ENCODE measurements at regions not wholly inside any gene's neighbourhood (a gene's known extent, or its start where the extent isn't known, plus 50 kb on each side); places are given as distances from the start of the nearest gene placed in this dataset.

DNA sequence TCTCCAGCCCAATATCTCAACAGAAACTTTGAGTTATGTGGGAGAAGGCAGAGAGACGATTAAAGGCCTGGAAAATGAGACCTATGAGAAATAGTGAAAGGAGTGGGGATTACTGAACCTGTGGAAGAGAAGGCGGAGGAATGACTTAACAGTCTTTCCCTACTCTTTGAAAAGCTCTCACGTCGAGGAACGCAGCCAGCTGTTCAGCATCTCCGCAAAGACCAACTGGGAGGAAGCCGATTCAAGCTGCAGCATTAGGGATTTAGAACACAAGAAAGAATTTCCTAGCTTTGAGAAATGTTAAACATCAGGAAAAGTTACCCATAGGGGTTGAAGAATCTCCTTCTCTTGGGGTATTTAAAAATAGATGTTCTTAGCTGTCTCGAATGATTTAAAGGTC lies 233.2 kb upstream of the PARD3B start:
- DNase-seq (ENCODE audit: low read depth in 4 of 4, low spot score in 3 of 4): no peak

DNA sequence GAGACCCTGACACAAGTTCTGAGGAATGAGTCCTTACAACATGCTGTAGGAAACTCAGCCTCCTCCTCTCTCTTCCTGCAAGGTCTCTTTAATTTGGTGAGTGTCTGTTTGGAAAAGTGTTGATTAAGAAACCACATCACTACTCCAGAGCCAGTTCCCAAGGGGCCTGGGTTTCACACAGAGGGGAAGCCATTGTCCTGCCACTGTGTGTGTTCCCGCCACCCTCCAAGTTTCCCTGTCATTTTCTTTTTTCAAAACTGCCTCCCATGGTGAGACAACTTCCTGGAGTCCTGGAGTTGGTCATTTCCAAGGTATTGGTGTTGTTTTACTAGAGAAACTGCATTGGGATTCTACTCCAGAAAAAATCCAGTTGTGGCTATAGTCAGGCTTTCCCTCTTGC lies 232.0 kb upstream of the PARD3B start:
- DNase-seq (ENCODE audit: low read depth in 4 of 4, low spot score in 3 of 4): no peak

DNA sequence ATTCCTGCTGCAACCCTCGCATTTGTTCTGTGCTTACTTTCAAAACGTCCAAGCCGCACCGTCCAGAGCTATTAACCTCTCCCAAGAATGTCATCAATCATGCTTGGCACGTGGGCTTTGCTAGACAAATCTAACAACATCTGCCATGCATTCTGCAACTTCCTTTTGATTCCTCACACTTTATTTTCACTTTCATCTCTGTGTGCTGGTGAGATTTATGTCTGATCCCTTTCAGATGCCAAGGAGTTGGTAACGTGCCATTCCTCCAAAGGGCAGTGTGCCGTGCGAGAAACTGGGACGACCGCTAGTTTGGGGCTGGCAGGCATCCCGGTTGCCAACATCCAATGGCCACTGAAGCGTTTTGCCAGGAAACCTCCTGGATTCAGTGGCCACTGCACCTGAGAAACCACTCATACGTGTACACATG lies 230.0 kb upstream of the PARD3B start:
- peak in 2 of 4 donors; percentile 32 to 48 for DNase-seq (ENCODE audit: low read depth in 4 of 4, low spot score in 3 of 4)

DNA sequence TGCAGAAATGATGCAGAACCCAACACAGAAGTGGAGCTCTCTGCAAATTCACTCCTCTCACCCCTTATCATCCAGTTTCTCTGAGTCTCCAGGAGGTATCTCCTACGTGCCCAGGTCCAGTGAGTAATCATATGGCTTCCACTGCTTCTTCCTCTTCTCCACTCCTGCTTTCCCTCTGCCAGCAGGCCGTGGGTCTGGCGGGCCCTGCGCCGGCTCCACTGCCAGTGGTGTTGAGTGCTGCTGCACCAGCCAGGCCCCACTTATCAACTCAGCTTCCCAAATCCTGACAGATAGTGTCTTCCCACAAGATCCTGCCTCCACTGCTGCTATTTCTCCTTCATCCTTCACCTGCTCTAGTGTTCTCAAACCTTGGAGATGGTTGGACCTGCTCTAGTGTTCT lies 227.6 kb upstream of the PARD3B start:
- DNase-seq (ENCODE audit: low read depth in 4 of 4, low spot score in 3 of 4): no peak

DNA sequence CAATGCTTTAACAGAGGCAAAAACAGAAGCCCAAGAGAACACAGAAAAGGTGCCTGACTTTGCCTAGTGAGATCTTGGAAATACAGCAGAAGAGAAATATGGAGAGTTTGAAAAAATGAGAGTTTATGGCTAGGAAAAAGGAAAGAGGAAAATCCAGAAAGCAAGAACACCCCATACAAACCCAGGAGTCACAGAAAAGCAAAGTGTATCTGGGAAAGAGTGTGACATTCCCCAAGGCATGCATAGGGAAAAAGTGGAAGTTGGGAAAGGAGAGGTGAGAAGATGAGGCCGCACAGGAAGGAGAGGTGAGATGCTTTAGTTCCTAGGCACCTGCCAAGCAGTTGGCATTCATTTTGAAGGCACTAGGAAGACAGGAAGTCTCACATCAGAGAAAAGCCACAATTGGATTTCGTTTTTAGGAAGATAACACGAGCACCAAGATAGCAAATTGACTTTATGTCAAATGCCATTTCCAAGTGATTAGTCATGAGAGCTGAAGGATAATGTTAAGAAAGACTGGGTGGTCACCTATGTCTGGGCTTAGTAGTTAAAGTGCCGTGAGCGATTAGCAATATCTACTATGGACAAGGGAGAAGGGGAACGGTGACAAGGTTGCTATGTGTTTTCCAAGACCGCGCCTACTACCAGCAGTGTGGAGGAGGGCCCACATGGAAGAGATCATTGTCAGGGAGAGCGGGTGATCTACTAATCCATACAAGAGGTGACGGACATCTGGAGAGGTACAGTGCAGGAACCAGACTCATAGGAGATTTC lies 224.1 kb upstream of the PARD3B start:
- DNase-seq (ENCODE audit: low read depth in 4 of 4, low spot score in 3 of 4): no peak

DNA sequence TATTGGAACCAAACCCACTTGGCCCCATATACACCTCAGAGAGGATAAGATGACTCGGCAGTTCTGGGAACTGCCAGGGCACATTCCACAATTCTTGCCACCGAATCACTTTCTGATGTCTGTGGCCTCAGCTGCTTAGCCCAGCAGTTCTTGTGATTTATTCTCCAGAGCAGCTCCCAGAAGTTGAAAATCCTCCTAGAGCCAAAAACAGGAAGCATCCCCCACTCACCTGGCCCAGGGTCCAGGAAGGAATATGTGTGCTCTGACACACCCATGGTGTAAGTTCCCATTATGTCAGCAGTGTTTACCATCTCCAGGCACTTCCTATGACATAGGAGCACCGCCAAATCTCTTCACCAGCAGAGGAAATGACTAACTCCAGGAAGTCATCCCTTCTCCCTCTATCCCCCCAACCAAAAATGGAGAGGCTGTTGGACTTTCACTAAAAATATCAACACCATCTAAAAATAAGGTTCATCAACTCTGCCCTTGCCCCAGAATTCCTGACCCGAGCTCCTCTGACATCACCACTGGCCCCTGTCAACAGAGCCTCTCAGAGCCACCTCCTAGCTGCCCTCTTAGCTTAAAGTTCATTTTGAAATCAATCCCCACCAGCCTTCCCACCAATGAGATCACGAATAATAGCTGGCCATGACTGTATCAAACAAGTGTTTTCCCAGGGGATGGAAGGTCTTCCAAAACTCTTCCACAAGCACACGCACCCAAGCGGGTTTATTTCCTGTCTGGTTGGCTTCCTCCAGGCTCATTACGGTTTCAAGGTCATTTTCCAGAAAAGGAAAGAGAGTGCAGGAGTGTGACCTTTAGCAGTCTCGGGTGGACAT lies 223.1 kb upstream of the PARD3B start:
- no peak for DNase-seq (ENCODE audit: low read depth in 4 of 4, low spot score in 3 of 4)

DNA sequence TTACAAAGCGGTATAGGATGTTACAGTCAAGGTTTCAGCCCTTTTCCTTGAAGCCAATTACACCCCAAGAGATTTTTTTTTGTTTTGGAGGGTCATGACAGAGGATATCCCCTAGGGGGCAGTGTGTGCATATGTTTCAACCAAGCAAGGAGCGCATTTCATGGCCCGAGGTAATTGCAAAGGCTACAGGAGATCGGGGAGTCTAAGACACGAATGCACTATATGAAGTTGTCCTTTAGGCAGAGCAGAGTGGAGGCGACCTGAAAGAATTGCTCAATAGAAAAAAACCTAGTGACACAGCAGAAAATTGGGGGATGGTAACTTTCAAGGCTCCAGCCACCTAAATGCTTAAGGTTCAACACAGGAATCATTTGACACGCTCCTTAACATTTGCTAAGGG lies 219.8 kb upstream of the PARD3B start:
- DNase-seq (ENCODE audit: low read depth in 4 of 4, low spot score in 3 of 4): peak; percentile 69 to 80 (median 76)

DNA sequence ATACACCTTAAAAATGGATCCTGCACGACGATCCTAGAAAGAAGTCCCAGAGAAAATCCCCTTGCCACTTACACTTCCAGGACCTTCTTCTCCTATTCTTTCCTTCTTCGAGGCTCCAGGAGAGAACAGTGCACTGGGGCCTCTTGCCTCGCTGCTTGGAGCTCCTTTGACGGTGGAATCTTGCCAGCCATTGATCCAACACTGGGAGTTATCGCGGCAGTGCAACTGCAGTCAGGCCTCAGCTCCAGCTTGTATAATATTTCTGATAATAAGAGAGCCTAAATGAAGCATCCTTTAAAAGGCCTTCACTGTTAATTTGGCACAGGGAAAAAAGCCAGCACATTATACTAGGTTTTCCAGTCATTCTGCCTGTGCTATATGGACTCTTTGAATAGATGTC lies 216.9 kb upstream of the PARD3B start:
- no peak for DNase-seq (ENCODE audit: low read depth in 4 of 4, low spot score in 3 of 4)

DNA sequence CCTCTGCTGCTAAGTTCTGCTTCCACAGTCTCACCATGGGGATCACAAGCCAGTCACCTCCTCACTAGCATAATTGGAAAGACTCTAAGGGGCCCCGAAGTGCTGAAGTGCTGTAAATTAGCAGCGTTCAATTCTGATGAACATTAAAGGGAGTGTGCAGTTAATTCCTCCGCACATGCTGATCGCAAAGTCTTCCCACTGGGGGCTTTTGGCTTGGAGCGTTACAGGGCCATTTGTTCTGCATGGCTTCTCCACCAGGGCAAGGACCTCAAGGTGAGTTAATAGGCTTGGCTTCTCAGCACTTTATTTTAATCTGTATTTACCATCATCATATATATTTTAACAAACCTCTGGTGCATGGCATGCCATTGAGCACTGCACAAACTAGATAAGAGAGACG lies 216.3 kb upstream of the PARD3B start:
- peak in 1 of 4 donors; percentile 27 for DNase-seq (ENCODE audit: low read depth in 4 of 4, low spot score in 3 of 4)

DNA sequence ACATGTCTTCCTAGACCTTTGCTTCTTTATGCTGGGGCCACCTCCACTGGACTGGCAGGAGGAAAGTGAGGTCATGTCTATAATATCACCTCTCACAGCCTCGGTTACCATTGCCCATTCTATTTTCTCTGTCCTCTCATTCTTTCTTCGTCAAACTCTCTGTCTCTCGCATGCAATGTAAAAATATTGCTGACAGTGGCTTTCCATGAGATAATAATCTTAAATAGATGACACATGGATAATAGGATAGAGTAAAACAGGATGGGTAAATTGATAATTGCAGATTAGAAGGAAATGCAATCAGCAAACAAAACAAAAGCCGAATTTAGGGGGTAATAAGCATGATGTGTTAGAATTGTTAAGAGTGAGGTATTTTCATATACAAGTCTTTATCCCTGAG lies 215.7 kb upstream of the PARD3B start:
- no peak for DNase-seq (ENCODE audit: low read depth in 4 of 4, low spot score in 3 of 4)

DNA sequence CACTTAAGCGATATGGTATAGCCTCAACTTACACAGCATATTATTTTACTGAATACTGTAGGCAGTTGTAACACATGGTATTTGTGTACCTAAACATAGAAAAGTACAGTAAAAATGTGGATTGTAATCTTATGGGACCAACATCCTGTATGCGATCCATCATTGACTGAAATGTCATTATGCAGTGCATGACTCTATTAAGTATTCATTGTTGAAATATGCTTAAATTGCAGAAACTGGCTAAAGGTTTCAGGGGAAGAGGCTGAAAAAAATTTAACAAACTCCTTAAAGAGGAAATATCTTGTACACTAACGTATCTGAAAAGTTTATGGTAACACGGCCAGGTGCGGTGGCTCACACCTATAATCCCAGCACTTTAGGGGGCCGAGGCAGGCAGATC lies 214.1 kb upstream of the PARD3B start:
- no peak for DNase-seq (ENCODE audit: low read depth in 4 of 4, low spot score in 3 of 4)

DNA sequence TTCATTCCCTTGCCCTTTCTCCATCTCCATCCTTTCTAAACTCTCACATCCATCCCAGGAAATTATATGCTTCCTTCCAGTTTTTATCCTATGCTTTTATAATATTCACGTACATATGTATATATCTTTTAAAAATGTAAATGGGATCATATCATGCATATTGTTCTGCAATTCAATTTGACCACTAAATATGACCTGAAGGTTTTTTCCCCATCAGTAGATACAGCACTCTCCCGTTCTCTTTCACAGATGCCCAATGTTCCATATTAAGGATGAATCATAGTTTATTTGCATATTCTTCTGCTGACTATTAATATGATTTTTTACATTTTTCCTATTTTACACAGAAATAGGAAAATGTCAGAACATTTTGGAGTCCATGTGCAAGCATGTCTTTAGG lies 213.3 kb upstream of the PARD3B start:
- DNase-seq (ENCODE audit: low read depth in 4 of 4, low spot score in 3 of 4): no peak

DNA sequence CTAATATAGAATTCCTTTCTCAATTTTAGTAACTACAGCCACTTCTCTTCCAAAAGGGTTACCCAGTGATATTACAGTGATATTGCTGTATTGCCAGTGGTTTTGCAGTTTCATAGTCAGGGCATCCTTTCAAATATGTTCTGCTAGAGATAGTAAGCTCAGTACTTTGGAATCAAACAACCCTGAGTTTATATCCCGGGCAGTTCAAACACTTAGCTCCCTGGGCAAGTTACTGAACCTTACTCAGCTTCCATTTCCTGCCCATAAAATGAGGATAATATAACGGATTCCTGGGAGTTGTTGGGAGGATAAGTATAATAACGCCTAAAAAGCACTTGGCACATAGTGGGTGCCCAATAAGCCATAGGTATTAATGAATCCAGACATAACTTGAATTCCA lies 212.6 kb upstream of the PARD3B start:
- DNase-seq (ENCODE audit: low read depth in 4 of 4, low spot score in 3 of 4): no peak

DNA sequence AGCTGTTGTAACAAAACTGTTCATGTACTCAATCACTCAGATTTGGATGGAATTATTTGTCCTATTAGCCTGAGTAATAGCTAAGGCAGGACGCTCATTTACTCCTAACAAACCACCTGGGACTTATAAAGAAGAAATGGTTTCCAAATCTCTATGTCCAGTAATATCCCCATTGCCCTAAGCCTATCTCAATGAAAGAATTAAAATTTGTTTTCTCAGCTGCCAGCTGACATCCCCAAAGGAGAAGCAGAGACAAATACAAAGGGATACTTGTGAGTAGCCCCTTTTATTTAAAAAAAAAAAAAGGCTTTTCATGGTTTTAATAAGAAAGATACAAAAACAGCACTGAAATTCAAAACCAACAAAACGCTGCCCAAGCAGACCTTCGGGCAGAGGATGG lies 211.4 kb upstream of the PARD3B start:
- DNase-seq (ENCODE audit: low read depth in 4 of 4, low spot score in 3 of 4): no peak

DNA sequence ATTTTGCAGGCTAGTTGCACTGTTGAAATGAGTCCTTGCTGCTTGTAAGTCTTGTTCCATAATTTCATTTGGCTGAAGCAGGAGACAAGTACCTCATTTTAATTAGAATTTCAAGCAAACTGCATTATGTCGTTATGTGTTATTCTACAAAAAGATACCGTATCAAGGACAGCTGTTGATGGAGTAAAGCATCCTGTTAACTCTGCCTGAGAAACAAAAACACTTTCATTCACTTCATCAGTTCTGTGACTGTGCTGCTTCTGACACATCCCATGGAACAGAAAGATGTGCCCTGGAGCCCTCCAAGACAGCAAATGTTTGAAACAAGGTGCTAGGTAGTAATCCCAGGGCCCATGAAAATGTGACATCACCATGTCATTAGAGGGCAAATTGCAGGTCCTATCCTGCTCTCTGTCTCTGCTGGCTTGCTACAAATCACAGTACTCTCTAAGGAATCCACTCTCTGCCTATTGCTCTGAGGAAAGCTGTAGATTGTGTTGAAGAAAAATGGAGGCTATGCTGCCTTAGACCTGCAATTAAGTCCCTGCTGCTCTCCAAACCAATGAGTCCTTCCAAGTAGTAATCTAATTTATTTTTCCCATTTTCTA lies 209.7 kb upstream of the PARD3B start:
- DNase-seq (ENCODE audit: low read depth in 4 of 4, low spot score in 3 of 4): no peak

DNA sequence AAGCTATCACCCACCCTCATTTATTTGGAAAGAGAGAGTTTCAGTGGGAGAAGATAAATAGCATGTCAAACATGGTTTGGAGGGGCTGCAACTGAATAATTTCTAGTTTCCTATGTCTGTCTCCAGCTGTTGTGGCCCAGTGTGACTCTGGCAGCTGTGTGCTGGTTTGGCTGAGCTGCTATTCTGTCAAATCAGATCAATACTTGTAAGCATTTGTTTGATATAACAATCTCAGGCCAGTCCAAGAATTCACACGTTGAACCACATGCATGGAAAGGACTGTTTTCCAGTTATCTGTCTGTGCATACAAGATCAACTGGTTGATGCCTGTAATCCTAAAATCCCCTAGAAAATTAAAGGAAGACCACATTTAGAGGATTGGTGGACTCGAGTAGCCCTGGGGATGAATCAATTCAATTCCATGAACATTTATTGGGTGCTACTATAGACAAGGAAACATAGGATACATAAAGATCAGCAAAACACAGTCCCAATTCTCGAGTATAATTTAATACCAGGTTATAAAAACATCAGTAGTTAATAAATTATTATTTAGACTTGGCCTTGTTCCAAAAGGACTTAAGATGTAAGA lies 209.0 kb upstream of the PARD3B start:
- no peak for DNase-seq (ENCODE audit: low read depth in 4 of 4, low spot score in 3 of 4)

DNA sequence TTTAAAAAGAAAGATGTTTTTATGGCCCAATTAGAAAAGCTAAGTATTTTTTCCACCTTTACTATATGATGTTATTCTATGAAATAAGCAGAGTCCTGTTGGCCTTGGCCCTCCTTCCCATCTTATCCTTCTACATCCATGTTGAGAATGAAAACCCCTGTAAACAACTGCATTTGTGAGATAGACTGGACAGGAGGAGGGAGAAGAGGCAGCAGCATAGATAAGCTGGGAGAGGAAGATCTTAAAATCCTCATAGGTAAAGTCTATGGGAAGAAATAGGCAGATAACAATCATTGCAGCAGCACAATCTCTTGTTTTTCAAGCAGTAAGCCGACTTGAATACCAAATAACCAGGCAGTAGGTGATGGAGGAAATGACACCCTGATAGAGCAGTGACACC lies 207.6 kb upstream of the PARD3B start:
- DNase-seq (ENCODE audit: low read depth in 4 of 4, low spot score in 3 of 4): no peak

DNA sequence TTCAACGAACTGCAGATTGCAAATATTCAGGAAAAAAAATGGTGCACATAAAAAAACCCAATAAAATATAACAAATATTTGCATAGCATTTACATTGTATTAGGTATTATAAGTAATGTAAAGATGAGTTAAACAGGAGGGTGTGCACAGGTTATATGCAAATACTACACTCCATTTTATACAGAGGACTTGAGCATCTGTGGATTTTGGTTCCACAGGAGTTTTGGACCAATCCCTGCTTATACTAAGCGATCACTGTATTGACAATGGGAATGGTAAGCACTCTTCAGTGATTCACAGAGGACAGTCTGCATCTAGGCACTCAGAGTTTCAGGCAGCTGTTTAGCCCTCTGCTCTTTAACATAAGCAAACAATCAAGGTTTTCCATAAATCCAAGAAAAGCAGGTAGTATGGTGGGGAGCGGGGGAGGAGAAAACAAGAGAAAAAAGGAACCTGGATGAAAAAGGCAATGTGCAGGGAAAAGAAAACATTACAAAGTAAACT lies 206.0 kb upstream of the PARD3B start:
- no peak for DNase-seq (ENCODE audit: low read depth in 4 of 4, low spot score in 3 of 4)

DNA sequence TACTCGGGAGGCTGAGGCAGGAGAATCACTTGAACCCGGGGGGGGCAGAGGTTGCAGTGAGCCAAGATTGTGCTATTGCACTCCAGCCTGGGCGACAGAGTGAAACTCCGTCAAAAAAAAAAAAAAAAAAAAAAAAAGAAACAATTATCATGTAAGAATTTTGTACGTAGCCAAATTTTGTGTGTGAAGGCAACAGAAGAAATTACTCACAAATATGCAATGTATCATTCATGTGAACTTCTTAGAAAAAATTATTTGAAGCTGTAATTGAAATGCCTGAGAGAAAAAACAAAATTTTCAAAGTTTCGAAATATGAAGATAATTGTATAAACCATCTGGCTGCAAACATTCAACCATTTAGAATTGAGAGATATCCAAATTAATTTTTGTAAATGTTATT lies 204.8 kb upstream of the PARD3B start:
- DNase-seq (ENCODE audit: low read depth in 4 of 4, low spot score in 3 of 4): no peak

DNA sequence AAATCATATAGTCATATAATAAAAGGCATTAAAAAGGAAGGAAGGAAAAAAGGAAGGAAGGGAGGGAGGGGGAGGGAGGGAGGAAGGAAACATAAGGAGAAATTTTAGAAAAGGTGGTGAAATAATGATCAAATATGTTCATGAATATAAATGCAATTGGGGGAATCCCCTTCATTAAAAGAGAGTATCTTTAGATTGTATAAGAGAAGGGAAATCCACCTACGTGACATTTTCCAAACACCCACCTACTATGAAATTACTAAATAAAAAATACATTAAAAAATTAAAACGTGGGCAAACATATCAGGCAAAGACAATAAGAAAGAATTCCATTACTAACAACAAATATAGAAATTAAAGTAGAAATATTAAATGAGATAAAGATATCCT lies 203.4 kb upstream of the PARD3B start:
- DNase-seq (ENCODE audit: low read depth in 4 of 4, low spot score in 3 of 4): no peak

DNA sequence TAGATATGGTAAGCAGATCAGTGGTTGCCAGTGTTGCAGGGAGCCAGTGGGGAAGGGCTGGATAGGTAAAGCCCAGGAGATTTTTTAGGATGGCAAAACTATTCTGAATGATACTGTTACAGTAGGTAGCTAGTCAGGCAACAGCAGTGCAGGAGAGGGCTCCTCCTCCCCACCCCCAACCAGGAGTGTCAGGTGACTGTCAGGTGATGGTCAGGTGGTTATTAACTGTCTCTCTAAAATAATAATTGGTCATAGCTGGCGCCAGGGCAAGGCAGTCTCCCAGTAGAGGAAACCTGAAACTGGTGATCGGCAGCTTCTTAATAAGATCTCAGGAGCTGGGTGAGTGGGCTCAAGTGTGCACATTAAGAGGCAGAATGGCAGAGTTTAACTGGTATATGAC lies 201.6 kb upstream of the PARD3B start:
- no peak for DNase-seq (ENCODE audit: low read depth in 4 of 4, low spot score in 3 of 4)
